HG02623 (cell line): ENCODE measurements at regions not wholly inside any gene's neighbourhood (a gene's known extent, or its start where the extent isn't known, plus 50 kb on each side); places are given as distances from the start of the nearest gene placed in this dataset.

Experiments
- ATAC-seq: cut with Tn5 transposase; IDR thresholded peaks from one replicate; pipeline ENCODE4 v1.9.1; 2021; ENCODE audit warnings: moderate library complexity; ENCODE audit not compliant: unreplicated experiment

- ATAC-seq, result no peak
These were observed 528.0 kb upstream of the TNP1 start for GRCh38 chr2:217387776-217388387.

- no peak for ATAC-seq
These were observed 526.2 kb upstream of the TNP1 start for GRCh38 chr2:217386041-217386440.

GRCh38 chr2:217383620-217384019 is 523.8 kb upstream of the TNP1 start:
- ATAC-seq, result no peak

GRCh38 chr2:217382794-217383193 is 522.9 kb upstream of the TNP1 start:
- no peak for ATAC-seq

GRCh38 chr2:217379807-217380206 is 519.9 kb upstream of the TNP1 start:
- no peak for ATAC-seq

GRCh38 chr2:217372794-217373193 is 512.9 kb upstream of the TNP1 start:
- no peak for ATAC-seq

GRCh38 chr2:217371781-217372213 is 511.9 kb upstream of the TNP1 start:
- no peak for ATAC-seq

- ATAC-seq, result no peak
These were observed 510.5 kb upstream of the TNP1 start for GRCh38 chr2:217370391-217370790.

- no peak for ATAC-seq
These were observed 507.6 kb upstream of the TNP1 start for GRCh38 chr2:217367464-217367863.

GRCh38 chr2:217366966-217367365 is 507.1 kb upstream of the TNP1 start:
- ATAC-seq, result no peak

- ATAC-seq, result no peak
These were observed 506.5 kb upstream of the TNP1 start for GRCh38 chr2:217366266-217366895.

- no peak for ATAC-seq
These were observed 505.8 kb upstream of the TNP1 start for GRCh38 chr2:217365656-217366055.

GRCh38 chr2:217364224-217364623 is 504.4 kb upstream of the TNP1 start:
- no peak for ATAC-seq

- no peak for ATAC-seq
These were observed 503.6 kb upstream of the TNP1 start for GRCh38 chr2:217363470-217363869.

- no peak for ATAC-seq
These were observed 502.8 kb upstream of the TNP1 start for GRCh38 chr2:217362710-217363109.

- no peak for ATAC-seq
These were observed 502.4 kb upstream of the TNP1 start for GRCh38 chr2:217362286-217362685.

- ATAC-seq, result no peak
These were observed 501.6 kb upstream of the TNP1 start for GRCh38 chr2:217361483-217361880.

GRCh38 chr2:217360781-217361482 is 501.1 kb upstream of the TNP1 start:
- no peak for ATAC-seq

- ATAC-seq, result no peak
These were observed 500.2 kb upstream of the TNP1 start for GRCh38 chr2:217360111-217360510.

- no peak for ATAC-seq
These were observed 498.2 kb upstream of the TNP1 start for GRCh38 chr2:217357886-217358620.

GRCh38 chr2:217356781-217357180 is 496.9 kb upstream of the TNP1 start:
- ATAC-seq, result no peak

GRCh38 chr2:217356142-217356541 is 496.3 kb upstream of the TNP1 start:
- no peak for ATAC-seq
